OCI-LY1 (cell line): ENCODE measurements at regions not wholly inside any gene's neighbourhood (a gene's known extent, or its start where the extent isn't known, plus 50 kb on each side); places are given as distances from the start of the nearest gene placed in this dataset.

Experiments used
- H2AFZ ChIP-seq: fragments of 200-600 bp; sonication (generic), shearing (Covaris generic); 2 replicates; pipeline ENCODE4 v1.6.0; 2014; ENCODE audit warnings: antibody characterized with exemption, mild to moderate bottlenecking, low read length
- H3F3A ChIP-seq: fragments of 200-600 bp; sonication (generic), shearing (Covaris generic); 2 replicates; pipeline ENCODE4 v1.6.0; 2014; ENCODE audit warnings: mild to moderate bottlenecking, antibody characterized with exemption, low read length, moderate library complexity; ENCODE audit not compliant: insufficient read depth
- H3K27ac ChIP-seq: fragments of 200-600 bp; sonication (generic); 2 replicates; pipeline ENCODE4 v1.5.1; 2014; ENCODE audit warnings: low read length, mixed run types, mild to moderate bottlenecking, low read depth; ENCODE audit not compliant: poor library complexity, severe bottlenecking
- H3K27me3 ChIP-seq: fragments of 200-600 bp; sonication (generic); 2 replicates; pipeline ENCODE4 v1.6.0; 2014; ENCODE audit warnings: antibody characterized with exemption, mild to moderate bottlenecking, low read length, moderate library complexity; ENCODE audit not compliant: insufficient read depth
- H3K36me3 ChIP-seq: fragments of 200-600 bp; sonication (generic); 2 replicates; pipeline ENCODE4 v1.6.1; 2014; ENCODE audit warnings: mild to moderate bottlenecking, antibody characterized with exemption, low read length, moderate library complexity, mixed read lengths; ENCODE audit not compliant: insufficient read depth
- H3K4me1 ChIP-seq: fragments of 200-600 bp; sonication (generic); 2 replicates; pipeline ENCODE4 v1.5.1; 2014; ENCODE audit warnings: mild to moderate bottlenecking, low read length, moderate library complexity; ENCODE audit not compliant: insufficient read depth, severe bottlenecking
- H3K4me2 ChIP-seq: fragments of 200-600 bp; sonication (generic), shearing (Covaris generic); 2 replicates; pipeline ENCODE4 v1.6.1; 2014; ENCODE audit warnings: low read length
- H3K4me3 ChIP-seq: fragments of 200-600 bp; sonication (generic); 2 replicates; pipeline ENCODE4 v1.5.1; 2014; ENCODE audit warnings: low read length, low read depth, mild to moderate bottlenecking, mixed read lengths; ENCODE audit not compliant: poor library complexity, severe bottlenecking
- H3K79me2 ChIP-seq: fragments of 200-600 bp; shearing (Covaris generic); 2 replicates; pipeline ENCODE4 v1.6.1; 2016; ENCODE audit warnings: mixed run types, low read length, mixed read lengths; ENCODE audit not compliant: insufficient read depth
- H3K9ac ChIP-seq: fragments of 200-600 bp; sonication (generic), shearing (Covaris generic); 2 replicates; pipeline ENCODE4 v1.6.1; 2014; ENCODE audit warnings: mild to moderate bottlenecking, low read length, mixed read lengths
- H3K9me2 ChIP-seq: fragments of 200-600 bp; sonication (generic), shearing (Covaris generic); 2 replicates; pipeline ENCODE4 v1.6.1; 2014; ENCODE audit warnings: low read depth, mild to moderate bottlenecking, low read length, mixed read lengths
- H3K9me3 ChIP-seq: fragments of 200-600 bp; shearing (Covaris generic); 2 replicates; pipeline ENCODE4 v1.6.1; 2014; ENCODE audit warnings: low read length, mixed read lengths
- H4K20me1 ChIP-seq: fragments of 200-600 bp; sonication (generic), shearing (Covaris generic); 2 replicates; pipeline ENCODE4 v1.6.0; 2016; ENCODE audit warnings: mild to moderate bottlenecking, low read length; ENCODE audit not compliant: insufficient read depth
- CTCF ChIP-seq: fragments of 200-600 bp; sonication (generic), shearing (Covaris generic); IDR thresholded peaks from 2 replicates; pipeline ENCODE4 v1.5.1; 2017; ENCODE audit warnings: mild to moderate bottlenecking, antibody characterized with exemption, low read length, moderate library complexity, mixed read lengths
- EZH2 ChIP-seq: fragments of 200-600 bp; sonication (generic), shearing (Covaris generic); IDR thresholded peaks from 2 replicates; pipeline ENCODE4 v1.8.0; 2017; ENCODE audit warnings: borderline replicate concordance, mixed run types, mild to moderate bottlenecking, antibody characterized with exemption, low read length, moderate library complexity, mixed read lengths

GRCh38 chr14:76595266-76595665 is 166.0 kb upstream of the VASH1 start:
- Histone ChIP-seq H3K9ac (no peak overlapping the region), H3K4me2 (no peak overlapping the region), H3K27ac (no peak overlapping the region), H3K79me2 (no peaks in the 10 kb centered on the region), H3F3A (no peaks in the 10 kb centered on the region), H3K4me3 (no peak overlapping the region), H3K36me3 (no peaks in the 10 kb centered on the region), H4K20me1 (no peaks in the 10 kb centered on the region), H2AFZ (no peak overlapping the region), H3K9me3 (no peaks in the 10 kb centered on the region), H3K27me3 (no peaks in the 10 kb centered on the region), H3K9me2 (no peaks in the 10 kb centered on the region), H3K4me1 (no peaks in the 10 kb centered on the region)
- no peak for TF ChIP-seq EZH2

DNA sequence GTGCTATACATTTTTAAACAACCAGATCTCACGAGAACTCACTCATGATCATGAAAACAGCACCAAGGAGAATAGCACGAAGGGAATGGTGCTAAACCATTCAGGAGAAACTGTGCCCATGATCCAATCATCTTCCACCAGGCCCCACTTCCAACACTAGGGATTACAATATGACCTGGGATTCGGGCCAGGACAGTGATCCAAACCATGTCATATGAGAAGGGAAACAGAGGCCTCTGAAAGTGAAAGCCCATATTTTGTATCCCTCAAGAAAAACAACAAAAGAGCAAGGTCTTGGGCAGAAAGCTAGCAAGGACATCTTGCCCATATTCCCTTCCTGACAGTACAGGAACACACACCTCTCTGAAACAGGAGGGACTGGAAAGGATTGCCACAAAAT is 163.9 kb upstream of the VASH1 start:
- Histone ChIP-seq H3K79me2 (no peaks in the 10 kb centered on the region), H3K36me3 (no peaks in the 10 kb centered on the region), H2AFZ (no peak overlapping the region), H3K4me3 (no peak overlapping the region), H4K20me1 (no peaks in the 10 kb centered on the region), H3K27ac (no peak overlapping the region), H3F3A (no peaks in the 10 kb centered on the region), H3K9me2 (no peaks in the 10 kb centered on the region), H3K4me2 (no peak overlapping the region), H3K9ac (no peak overlapping the region), H3K4me1 (no peaks in the 10 kb centered on the region), H3K27me3 (no peaks in the 10 kb centered on the region; the same call in 1 of the 2 replicates), H3K9me3 (no peaks in the 10 kb centered on the region)
- TF ChIP-seq CTCF (no peak), EZH2 (no peak)

- H3F3A ChIP-seq, result no peaks in the 10 kb centered on the region
- H2AFZ ChIP-seq, result no peak overlapping the region
- H3K9me3 ChIP-seq, result no peaks in the 10 kb centered on the region
- H3K9me2 ChIP-seq, result no peaks in the 10 kb centered on the region
- H3K4me1 ChIP-seq, result no peaks in the 10 kb centered on the region
- H3K79me2 ChIP-seq, result no peaks in the 10 kb centered on the region
- H3K36me3 ChIP-seq, result no peaks in the 10 kb centered on the region
- no peak overlapping the region for H3K9ac ChIP-seq
- no peak overlapping the region for H3K4me3 ChIP-seq
- TF ChIP-seq EZH2, result no peak
- no peak for TF ChIP-seq CTCF
- H3K27me3 ChIP-seq, result no peaks in the 10 kb centered on the region; the same call in 1 of the 2 replicates
- H4K20me1 ChIP-seq, result no peaks in the 10 kb centered on the region
- H3K27ac ChIP-seq, result no peak overlapping the region
- no peak overlapping the region for H3K4me2 ChIP-seq
These were observed 162.1 kb upstream of the VASH1 start for GRCh38 chr14:76599141-76599540.

- H3K4me1 ChIP-seq, result no peaks in the 10 kb centered on the region
- no peaks in the 10 kb centered on the region for H3K79me2 ChIP-seq
- no peak overlapping the region for H3K9ac ChIP-seq
- H3F3A ChIP-seq, result no peaks in the 10 kb centered on the region
- H4K20me1 ChIP-seq, result no peaks in the 10 kb centered on the region
- H3K27ac ChIP-seq, result no peak overlapping the region
- H3K36me3 ChIP-seq, result no peaks in the 10 kb centered on the region
- H3K9me3 ChIP-seq, result no peaks in the 10 kb centered on the region
- no peaks in the 10 kb centered on the region; the same call in 1 of the 2 replicates for H3K27me3 ChIP-seq
- TF ChIP-seq EZH2, result no peak
- no peak for TF ChIP-seq CTCF
- H3K4me3 ChIP-seq, result no peak overlapping the region
- no peak overlapping the region for H2AFZ ChIP-seq
- no peaks in the 10 kb centered on the region for H3K9me2 ChIP-seq
- H3K4me2 ChIP-seq, result no peak overlapping the region
These were observed 161.5 kb upstream of the VASH1 start for GRCh38 chr14:76599559-76600287.
